LNCaP clone FGC (cell line): ENCODE measurements at regions not wholly inside any gene's neighbourhood (a gene's known extent, or its start where the extent isn't known, plus 50 kb on each side); places are given as distances from the start of the nearest gene placed in this dataset.
"Not testable (repeated sequence)": the region's sequence is repeated elsewhere in the genome, so short reads cannot be mapped to it uniquely, and the experiment has no call there.

Experiments used
- DNase-seq: peaks from one replicate; pipeline ENCODE4 v3.0.0-alpha.2; 2011; ENCODE audit warnings: low read depth
- H3K4me3 ChIP-seq: 2 replicates; pipeline ENCODE4 v1.5.1; 2011; ENCODE audit warnings: mild to moderate bottlenecking, low read depth, low read length, control low read depth
- CTCF ChIP-seq: IDR thresholded peaks from 2 replicates; pipeline ENCODE4 v1.5.1; 2012; ENCODE audit warnings: mild to moderate bottlenecking; ENCODE audit not compliant: control insufficient read depth, insufficient read depth; ENCODE audit errors: extremely low read depth

DNA sequence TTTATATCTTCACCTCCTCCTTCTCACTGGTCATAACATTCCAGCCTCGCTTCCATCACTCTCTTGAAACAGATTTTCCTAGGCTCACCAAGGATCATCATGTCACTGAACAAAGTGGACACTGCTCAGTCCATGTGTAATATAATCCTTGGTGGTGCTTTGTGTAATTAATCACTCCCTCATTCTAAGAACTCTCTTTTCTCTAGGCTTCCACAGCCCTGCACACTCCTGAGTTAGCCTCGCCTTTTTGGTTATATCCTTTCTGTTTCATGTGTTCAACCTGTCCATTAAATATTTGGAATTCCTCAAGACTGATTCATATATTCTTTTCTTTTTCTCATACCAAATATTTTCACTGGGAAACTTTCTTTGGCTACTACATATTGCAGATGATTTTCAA lies 440.8 kb downstream of the PYDC2 start:
- DNase-seq = no peak
- no peak overlapping the region for H3K4me3 ChIP-seq
- TF ChIP-seq CTCF = no peak

GRCh38 chr3:191912616-191913204 lies 451.7 kb downstream of the PYDC2 start:
- H3K4me3 ChIP-seq = no peak overlapping the region
- no peak for TF ChIP-seq CTCF
- no peak for DNase-seq

GRCh38 chr3:191915712-191916111 lies 454.7 kb downstream of the PYDC2 start:
- H3K4me3 ChIP-seq = no peak overlapping the region
- DNase-seq = no peak
- no peak for TF ChIP-seq CTCF

DNA sequence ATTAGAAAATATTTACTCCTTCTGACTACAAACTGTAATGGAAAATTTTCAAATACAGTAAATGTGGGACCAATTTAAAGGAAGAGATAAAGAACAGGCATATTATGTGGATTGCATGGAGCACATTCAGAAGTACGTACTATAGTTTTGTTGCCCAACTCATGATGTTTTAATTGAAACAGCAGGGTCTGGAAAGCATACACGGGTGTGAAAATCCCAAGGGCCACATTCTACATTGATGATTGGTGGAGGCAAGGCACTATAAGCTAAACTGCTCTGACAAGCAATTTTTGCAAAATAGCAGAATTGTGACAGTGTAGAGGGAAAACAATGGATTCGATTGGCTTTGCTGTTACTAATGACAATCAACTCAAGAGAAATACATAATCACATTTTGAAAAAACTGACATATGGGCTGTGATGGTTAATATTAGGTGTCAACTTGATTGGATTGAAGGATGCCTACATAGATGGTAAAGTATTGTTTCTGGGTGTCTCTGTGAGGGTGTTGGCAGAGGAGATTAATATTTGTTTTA lies 458.6 kb downstream of the PYDC2 start:
- DNase-seq = no peak
- no peak overlapping the region for H3K4me3 ChIP-seq
- no peak for TF ChIP-seq CTCF

DNA sequence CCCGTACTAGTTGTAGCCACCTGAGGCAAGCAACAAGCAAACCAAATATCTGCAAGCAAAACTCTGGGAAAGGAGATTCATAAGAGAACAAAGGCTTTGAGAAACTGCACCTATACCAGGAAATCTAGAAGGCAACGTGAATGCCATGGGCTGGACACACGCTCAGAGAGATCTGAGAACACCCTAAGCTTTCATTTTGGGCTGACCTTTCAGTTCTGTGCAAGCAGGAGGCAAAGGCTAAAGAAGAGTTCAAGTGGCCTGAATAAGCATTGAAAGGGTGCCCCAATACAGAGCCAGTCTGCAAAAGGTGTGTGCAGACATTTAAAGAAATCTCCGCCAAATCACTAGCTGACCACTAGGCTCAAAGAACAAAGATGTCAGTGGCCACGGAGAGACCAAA lies 461.6 kb downstream of the PYDC2 start:
- TF ChIP-seq CTCF = no peak
- no peak for DNase-seq
- no peak overlapping the region for H3K4me3 ChIP-seq

DNA sequence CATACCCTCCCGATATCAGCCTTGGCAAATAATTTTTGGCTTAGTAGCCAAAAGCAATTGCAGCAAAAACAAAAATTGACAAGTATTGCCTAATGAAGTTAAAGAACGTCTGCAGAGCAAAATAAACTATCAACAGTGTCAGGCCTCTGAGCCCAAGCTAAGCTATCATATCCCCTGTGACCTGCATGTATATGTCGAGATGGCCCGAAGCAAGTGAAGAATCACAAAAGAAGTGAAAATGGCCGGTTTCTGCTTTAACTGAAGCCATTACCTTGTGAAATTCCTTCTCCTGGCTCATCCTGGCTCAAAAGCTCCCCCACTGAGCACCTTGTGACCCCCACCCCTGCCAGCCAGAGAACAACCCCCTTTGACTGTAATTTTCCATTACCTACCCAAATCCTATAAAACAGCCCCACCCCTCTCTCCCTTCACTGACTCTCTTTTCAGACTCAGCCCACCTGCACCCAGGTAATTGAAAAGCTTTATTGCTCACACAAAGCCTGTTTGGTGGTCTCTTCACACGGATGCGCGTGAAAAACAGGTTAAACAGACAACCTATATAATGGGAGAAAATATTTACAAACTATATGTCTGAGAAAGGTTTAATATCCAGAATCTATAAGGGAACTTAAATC lies 466.3 kb downstream of the PYDC2 start:
- not testable (repeated sequence) for DNase-seq, H3K4me3 ChIP-seq

- H3K4me3 ChIP-seq, DNase-seq: not testable (repeated sequence)
Measured at GRCh38 chr3:191927998-191928397, 467.0 kb downstream of the PYDC2 start.

DNA sequence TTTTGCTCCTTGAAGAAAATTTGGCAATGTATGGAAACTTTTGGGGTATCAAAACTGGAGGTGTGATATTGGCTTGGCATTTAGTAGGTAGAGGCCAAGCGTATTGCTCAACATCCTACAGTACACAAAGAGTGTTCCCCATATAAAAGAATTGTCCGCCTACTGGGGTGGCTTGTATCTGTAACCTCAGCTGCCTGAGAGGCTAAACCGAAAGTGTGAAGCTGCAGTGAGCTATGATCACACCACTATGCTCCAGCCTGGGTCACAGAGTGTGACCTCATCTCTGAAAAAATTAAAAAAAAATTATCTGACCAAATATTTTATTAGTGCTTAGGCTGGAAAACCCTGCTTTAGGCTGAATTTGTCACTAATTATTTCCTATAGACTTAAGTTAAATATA lies 483.9 kb downstream of the PYDC2 start:
- DNase-seq = no peak
- no peak overlapping the region for H3K4me3 ChIP-seq
- no peak for TF ChIP-seq CTCF
